NCI-H748 treated with DMSO at 0.1 percent for 48 hours (cell line): ENCODE measurements at regions not wholly inside any gene's neighbourhood (a gene's known extent, or its start where the extent isn't known, plus 50 kb on each side); places are given as distances from the start of the nearest gene placed in this dataset.
"Not testable (repeated sequence)": the region's sequence is repeated elsewhere in the genome, so short reads cannot be mapped to it uniquely, and the experiment has no call there.

Experiments used
- DNase-seq: peaks from one replicate; lab custom pipeline; 2025; lab: John Stamatoyannopoulos, UW

DNA sequence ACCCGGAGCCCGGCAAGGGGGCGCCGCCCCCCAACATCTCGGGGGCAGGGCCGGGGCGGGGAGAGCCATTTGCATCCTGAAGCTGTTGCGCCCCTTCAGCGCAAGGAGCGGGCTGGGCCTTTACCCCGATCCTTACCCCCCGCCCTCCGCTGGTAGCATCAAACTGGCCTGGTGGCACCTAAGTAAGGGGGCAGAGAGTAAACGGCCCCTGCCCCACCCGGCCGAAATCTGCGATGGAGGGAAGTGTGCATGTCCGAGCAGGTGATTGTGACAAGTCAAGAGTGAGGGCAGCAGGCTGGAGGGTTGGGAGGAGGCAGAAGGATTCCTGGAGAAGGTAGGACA is 101.2 kb downstream of the ESM1 start:
- no peak for DNase-seq

GRCh38 chr5:54883374-54884194 is 101.8 kb downstream of the ESM1 start:
- no peak for DNase-seq

DNA sequence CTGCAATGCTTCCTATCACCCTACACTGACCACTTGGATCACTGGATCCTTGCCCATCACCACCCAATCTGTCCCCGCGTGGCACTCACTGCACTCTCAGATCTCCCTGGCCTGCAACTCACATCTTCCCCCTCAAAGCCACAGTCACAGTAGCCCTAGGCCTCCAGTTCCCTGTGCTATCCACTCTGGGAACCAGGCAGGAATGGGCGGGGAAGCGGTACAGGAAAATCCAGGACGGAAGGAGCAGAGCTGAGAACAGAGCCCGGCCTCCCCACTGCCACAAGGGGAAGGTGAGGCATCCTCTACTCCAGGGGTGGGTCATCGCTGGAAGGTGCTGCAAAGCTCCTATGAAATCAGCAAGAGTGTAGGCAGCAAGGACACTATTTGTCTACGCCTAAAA is 102.6 kb downstream of the ESM1 start:
- no peak for DNase-seq

GRCh38 chr5:54882101-54882500 is 103.3 kb downstream of the ESM1 start:
- no peak for DNase-seq

- no peak for DNase-seq
Observed at GRCh38 chr5:54881286-54882005, 103.9 kb downstream of the ESM1 start.

DNA sequence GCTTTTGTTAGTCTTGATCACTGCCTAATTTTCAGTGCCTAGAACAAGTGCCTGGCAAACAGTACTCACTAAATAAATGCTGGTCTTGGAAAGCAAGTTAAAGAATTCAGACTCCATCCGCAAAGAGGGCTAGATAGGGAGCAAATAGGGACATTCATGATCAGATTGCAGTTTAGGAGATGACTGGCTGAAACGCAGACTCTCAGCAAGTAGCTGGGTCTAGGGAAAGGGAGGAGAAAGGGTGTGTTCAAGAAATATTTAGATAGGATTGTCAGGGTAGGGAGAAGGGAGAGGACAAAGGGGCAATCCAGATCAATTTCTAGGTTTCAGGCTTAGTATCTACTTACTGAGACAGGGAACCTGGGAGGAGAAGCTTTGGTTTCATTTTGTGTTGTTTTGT is 108.4 kb downstream of the ESM1 start:
- DNase-seq: no peak

DNA sequence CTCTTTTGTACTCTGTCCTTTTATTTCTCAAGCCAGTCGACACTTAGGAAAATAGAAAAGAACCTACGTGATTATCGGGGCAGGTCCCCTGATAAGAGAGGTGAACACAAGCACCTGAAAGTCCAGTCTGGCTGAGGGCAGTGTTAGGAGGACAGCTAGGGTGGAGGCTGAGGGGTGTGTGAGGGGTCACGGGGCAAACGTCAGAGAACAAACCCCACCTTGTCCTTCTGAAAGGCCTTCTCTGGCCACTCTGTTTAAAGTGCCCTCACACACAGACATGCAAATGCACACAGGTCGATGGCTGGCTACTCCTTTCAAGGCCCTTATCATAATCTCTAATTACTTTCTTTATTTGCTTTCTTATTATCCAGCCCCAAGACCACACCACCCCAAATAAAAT is 108.8 kb downstream of the ESM1 start:
- DNase-seq: no peak

DNA sequence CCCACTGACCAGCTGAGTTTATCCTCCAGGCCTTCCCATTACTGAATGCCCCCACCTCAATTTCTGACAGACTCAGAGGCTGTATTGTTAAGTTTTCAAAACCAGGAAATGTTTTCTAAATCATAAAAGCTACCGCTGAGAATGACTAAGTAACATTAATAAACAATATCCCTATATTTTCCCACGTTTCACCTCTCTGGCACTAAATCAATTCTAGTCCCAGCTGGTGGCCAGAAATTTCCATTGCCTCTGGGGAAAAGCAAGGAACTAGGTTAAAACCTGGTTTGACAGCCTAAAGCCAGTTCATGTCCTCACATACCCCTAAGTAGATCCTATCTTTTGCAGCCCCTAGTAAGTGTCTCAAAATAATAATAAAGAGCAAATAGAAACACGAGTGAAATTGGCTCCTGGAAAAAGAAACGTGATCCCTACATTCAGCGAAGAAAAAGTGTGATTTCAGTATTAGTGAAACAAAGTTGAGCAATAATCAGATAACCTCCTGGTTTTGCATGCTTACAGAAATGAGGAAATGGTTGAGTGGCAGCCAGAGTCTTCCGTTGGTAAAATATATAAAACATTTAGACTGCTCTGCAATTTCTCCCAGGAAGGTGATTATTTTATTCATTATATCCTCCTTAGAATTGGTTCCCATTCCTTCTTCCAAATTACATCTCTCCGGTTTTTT is 110.9 kb downstream of the ESM1 start:
- no peak for DNase-seq

DNA sequence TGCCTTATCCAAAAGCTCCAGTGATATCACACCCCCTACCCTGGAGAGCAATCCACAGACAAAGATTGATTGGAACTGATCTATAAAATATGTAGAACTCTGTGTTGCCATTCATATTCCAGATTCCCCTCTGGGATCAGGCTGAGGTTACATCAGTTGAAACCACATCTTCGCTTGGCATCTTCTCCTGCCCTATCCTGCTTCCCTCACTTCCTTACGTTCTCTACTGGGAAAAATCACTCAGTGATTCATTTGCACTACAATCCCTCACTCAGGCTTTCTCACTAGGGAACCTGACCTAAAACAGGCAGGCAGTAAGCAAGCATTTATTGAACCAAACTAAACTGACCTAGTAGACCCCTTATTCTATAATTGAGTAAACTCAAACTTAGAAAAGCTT is 111.7 kb downstream of the ESM1 start:
- no peak for DNase-seq

DNA sequence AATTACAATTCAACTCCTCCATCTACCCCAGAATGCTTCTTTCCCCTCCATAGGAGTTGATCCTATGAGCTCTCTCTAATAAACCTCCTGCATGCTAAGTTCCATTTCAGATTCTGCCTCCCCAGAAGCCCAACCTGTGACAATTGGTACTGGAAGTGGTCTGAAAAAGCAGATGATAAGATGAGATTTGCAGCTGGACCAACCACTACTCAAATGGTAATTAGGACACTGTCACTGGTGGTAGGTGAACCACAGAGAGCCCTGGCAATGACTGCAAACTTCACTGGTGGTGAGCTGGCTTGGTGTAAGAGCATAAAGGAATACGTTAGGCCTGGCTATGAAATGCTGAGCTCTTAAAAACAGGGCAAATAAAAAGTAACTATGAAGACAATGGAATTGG is 112.6 kb downstream of the ESM1 start:
- DNase-seq: no peak

DNA sequence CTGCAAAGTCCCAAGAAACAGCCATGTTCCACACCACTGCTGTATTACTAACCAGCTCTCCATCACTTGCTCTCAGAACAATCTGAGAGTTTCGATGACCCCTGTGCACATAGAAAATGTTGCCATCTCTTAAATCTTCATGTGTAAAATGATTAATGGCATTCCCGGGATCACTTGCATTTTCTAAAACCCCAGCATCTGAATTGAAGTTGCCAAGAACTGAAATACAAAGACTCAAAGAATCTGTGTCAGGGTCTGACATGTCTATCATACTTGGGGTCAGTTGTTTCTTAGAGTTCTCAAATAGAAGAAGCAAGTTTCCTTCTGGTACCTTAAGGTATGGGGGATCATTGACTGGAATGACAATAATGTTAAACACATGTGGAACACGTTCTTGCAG is 115.1 kb downstream of the ESM1 start:
- no peak for DNase-seq

- no peak for DNase-seq
Observed at GRCh38 chr5:54869691-54870090, 115.7 kb downstream of the ESM1 start.

- no peak for DNase-seq
Observed at GRCh38 chr5:54868511-54869483, 116.6 kb downstream of the ESM1 start.

- DNase-seq: peak; percentile 73
Observed at GRCh38 chr5:54867310-54867944, 118.0 kb downstream of the ESM1 start.

- not testable (repeated sequence) for DNase-seq
Observed at GRCh38 chr5:54864911-54865515, 120.4 kb downstream of the ESM1 start.

- DNase-seq: no peak
Observed at GRCh38 chr5:54862036-54862435, 123.4 kb downstream of the ESM1 start.

- DNase-seq: no peak
Observed at GRCh38 chr5:54861212-54861894, 124.0 kb downstream of the ESM1 start.

GRCh38 chr5:54860321-54860720 is 125.1 kb downstream of the ESM1 start:
- DNase-seq: no peak

- DNase-seq: no peak
Observed at GRCh38 chr5:54859316-54859715, 126.1 kb downstream of the ESM1 start.

DNA sequence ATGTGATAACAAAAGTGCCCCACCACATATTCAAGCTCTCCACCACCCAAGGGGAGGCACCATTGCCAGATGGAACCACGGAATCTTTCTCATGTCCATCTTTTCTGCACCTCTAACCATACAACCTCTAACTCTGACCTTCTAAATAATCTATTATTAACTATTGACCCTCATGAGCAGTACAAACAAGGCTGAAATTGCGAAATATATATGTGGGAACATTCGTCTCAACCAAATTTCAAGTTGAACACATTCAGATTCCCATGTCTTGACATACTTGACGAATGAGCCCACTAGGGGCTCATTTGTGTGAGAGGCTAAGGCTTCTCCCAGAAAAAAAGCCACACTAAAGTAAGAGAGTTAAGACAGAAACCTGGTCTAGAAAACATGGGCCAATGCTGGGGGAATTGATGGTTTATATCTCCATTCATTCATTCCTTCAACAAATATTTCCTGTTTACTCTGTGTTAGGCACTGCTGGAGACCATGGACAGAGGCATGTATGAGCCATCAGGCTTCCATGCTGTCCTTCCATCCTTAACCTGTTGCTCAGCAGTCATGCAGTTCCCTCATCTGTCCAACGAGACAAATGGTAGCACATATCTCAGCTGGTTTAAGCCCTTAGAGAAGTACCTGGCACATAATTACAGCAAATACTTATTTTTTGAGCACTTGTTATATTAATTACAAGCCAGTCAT is 130.4 kb downstream of the ESM1 start:
- DNase-seq: no peak
